DND-41 (cell line): ENCODE measurements at regions not wholly inside any gene's neighbourhood (a gene's known extent, or its start where the extent isn't known, plus 50 kb on each side); places are given as distances from the start of the nearest gene placed in this dataset.

Source experiments
- ATAC-seq: fragments of 200-7000 bp; cut with Tn5 transposase; 3 replicates; pipeline ENCODE4 v1.9.1; 2021; ENCODE audit warnings: low read depth; ENCODE audit not compliant: insufficient read depth
- DNase-seq: peaks from one replicate; pipeline ENCODE4 v3.0.0-alpha.2; 2020
- H2AFZ ChIP-seq: 2 replicates; pipeline ENCODE4 v1.6.0; 2012; ENCODE audit warnings: low read depth, low read length
- H3K27ac ChIP-seq: 2 replicates; pipeline ENCODE4 v1.5.1; 2012; ENCODE audit warnings: low read length, inconsistent platforms
- H3K27me3 ChIP-seq: fragments of 200-600 bp; sonication (generic); 2 replicates; pipeline ENCODE4 v1.6.0; 2012; ENCODE audit warnings: low read length, mild to moderate bottlenecking, inconsistent platforms; ENCODE audit not compliant: insufficient read depth, poor library complexity
- H3K36me3 ChIP-seq: 2 replicates; pipeline ENCODE4 v1.5.1; 2012; ENCODE audit warnings: low read length, inconsistent platforms; ENCODE audit not compliant: insufficient read depth
- H3K4me1 ChIP-seq: 2 replicates; pipeline ENCODE4 v1.5.1; 2012; ENCODE audit warnings: mild to moderate bottlenecking, low read length; ENCODE audit not compliant: insufficient read depth
- H3K4me2 ChIP-seq: 2 replicates; pipeline ENCODE4 v1.6.0; 2012; ENCODE audit warnings: mild to moderate bottlenecking, moderate library complexity, low read length, inconsistent platforms; ENCODE audit not compliant: insufficient read depth
- H3K4me3 ChIP-seq, 2 experiments: fragments of 200-600 bp in 1 of 2; shearing (Covaris generic) in 1 of 2; 2 replicates each; pipeline ENCODE4 v1.5.1; 2012 to 2016; ENCODE audit warnings: inconsistent platforms in 2 of 2, low read length in 2 of 2, mild to moderate bottlenecking in 2 of 2, low read depth in 1 of 2, moderate library complexity in 1 of 2
- H3K79me2 ChIP-seq: 2 replicates; pipeline ENCODE4 v1.6.0; 2012; ENCODE audit warnings: low read length, inconsistent platforms; ENCODE audit not compliant: insufficient read depth
- H3K9ac ChIP-seq: 2 replicates; pipeline ENCODE4 v1.6.0; 2012; ENCODE audit warnings: low read depth, mild to moderate bottlenecking, inconsistent platforms, low read length, moderate library complexity
- H3K9me3 ChIP-seq: 2 replicates; pipeline ENCODE4 v1.5.1; 2012; ENCODE audit warnings: low read length, moderate library complexity, mild to moderate bottlenecking, inconsistent platforms; ENCODE audit not compliant: insufficient read depth, severe bottlenecking
- H4K20me1 ChIP-seq: 2 replicates; pipeline ENCODE4 v1.6.0; 2012; ENCODE audit warnings: low read length; ENCODE audit not compliant: insufficient read depth
- CTCF ChIP-seq: IDR thresholded peaks from 2 replicates; pipeline ENCODE4 v1.5.1; 2012; ENCODE audit warnings: borderline replicate concordance, low read length, moderate library complexity, mild to moderate bottlenecking; ENCODE audit not compliant: poor library complexity, severe bottlenecking; ENCODE audit errors: extremely low read depth
- EZH2 ChIP-seq: IDR thresholded peaks from 3 replicates; pipeline ENCODE4 v1.6.1; 2012; ENCODE audit warnings: borderline replicate concordance, low read depth, mild to moderate bottlenecking, moderate library complexity, low read length, inconsistent platforms; ENCODE audit not compliant: severe bottlenecking

- TF ChIP-seq EZH2: no peak
- Histone ChIP-seq H3K9ac (no peak overlapping the region), H3K79me2 (no peaks in the 10 kb centered on the region), H4K20me1 (no peaks in the 10 kb centered on the region), H3K4me3 (no peak overlapping the region), H3K9me3 (no peaks in the 10 kb centered on the region), H3K27ac (no peak overlapping the region), H3K36me3 (no peaks in the 10 kb centered on the region), H3K4me1 (peaks cover 43% of the 10 kb centered on the region), H2AFZ (no peak overlapping the region), H3K27me3 (no peaks in the 10 kb centered on the region), H3K4me2 (no peak overlapping the region)
- no peak for DNase-seq
- ATAC-seq: no peak
Observed at GRCh38 chr15:70254311-70254869, 156.7 kb upstream of the TLE3 start.

GRCh38 chr15:70253461-70254156, 155.9 kb upstream of the TLE3 start:
- TF ChIP-seq CTCF (no peak), EZH2 (no peak)
- H2AFZ ChIP-seq: no peak overlapping the region
- no peaks in the 10 kb centered on the region for H3K79me2 ChIP-seq
- no peak overlapping the region for H3K9ac ChIP-seq
- peaks cover 39% of the 10 kb centered on the region for H3K4me1 ChIP-seq
- DNase-seq (no peak), ATAC-seq (no peak)
- no peaks in the 10 kb centered on the region for H4K20me1 ChIP-seq
- no peak overlapping the region for H3K4me2 ChIP-seq
- H3K9me3 ChIP-seq: no peaks in the 10 kb centered on the region
- H3K4me3 ChIP-seq: no peak overlapping the region
- H3K27ac ChIP-seq: no peak overlapping the region
- no peaks in the 10 kb centered on the region for H3K27me3 ChIP-seq
- no peaks in the 10 kb centered on the region for H3K36me3 ChIP-seq

- Histone ChIP-seq H3K4me3 (no peak overlapping the region), H3K36me3 (no peaks in the 10 kb centered on the region), H3K9ac (no peak overlapping the region), H3K27me3 (no peaks in the 10 kb centered on the region), H2AFZ (no peak overlapping the region), H3K4me2 (no peak overlapping the region), H4K20me1 (no peaks in the 10 kb centered on the region), H3K79me2 (no peaks in the 10 kb centered on the region), H3K9me3 (no peaks in the 10 kb centered on the region), H3K27ac (peak overlapping the region; percentile 18; the same call in 1 of the 2 replicates), H3K4me1 (peaks cover 39% of the 10 kb centered on the region)
- TF ChIP-seq CTCF: no peak
- TF ChIP-seq EZH2: no peak
- no peak for DNase-seq
- no peak for ATAC-seq
Observed at GRCh38 chr15:70252951-70253320, 155.2 kb upstream of the TLE3 start.

- Histone ChIP-seq H3K9ac (no peak overlapping the region), H3K4me2 (no peak overlapping the region), H3K4me3 (no peak overlapping the region), H4K20me1 (no peaks in the 10 kb centered on the region), H3K27ac (peak overlapping the region; percentile 18; the same call in 1 of the 2 replicates), H2AFZ (no peak overlapping the region), H3K79me2 (no peaks in the 10 kb centered on the region), H3K4me1 (peaks cover 36% of the 10 kb centered on the region), H3K9me3 (no peaks in the 10 kb centered on the region), H3K36me3 (no peaks in the 10 kb centered on the region), H3K27me3 (no peaks in the 10 kb centered on the region)
- DNase-seq: peak; percentile 78
- no peak for TF ChIP-seq EZH2
- TF ChIP-seq CTCF: no peak
- ATAC-seq: peak; percentile 94
Observed at GRCh38 chr15:70252056-70252950, 154.6 kb upstream of the TLE3 start.
